ENCODE measurements at regions not wholly inside any gene's neighbourhood (a gene's known extent, or its start where the extent isn't known, plus 50 kb on each side); places are given as distances from the start of the nearest gene placed in this dataset.

DNA sequence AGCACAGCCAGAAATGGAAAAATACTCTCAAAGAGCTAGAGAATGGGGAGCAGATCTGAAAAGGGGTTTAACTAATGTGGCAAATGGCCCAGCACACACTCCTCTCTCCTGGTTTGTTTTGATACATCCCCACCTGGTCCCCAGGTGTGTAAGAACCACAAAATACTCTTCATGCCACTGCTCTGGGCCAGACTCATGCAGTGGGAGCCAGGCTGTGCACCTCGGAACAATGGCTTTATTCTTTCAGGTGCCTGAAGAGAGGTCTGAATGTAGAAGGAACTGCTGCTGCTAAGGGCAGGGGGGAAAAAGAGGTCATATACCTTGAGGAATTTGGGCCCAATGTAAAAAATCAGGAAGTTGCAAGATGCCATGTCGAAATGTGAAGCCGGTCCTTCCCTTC, 123.9 kb upstream of the ADAMTSL1 start:
- no peak overlapping the region for H3K4me3 ChIP-seq (replicated peaks; ENCODE audit: low read depth, low read length)
- TF ChIP-seq, protein P1, sequence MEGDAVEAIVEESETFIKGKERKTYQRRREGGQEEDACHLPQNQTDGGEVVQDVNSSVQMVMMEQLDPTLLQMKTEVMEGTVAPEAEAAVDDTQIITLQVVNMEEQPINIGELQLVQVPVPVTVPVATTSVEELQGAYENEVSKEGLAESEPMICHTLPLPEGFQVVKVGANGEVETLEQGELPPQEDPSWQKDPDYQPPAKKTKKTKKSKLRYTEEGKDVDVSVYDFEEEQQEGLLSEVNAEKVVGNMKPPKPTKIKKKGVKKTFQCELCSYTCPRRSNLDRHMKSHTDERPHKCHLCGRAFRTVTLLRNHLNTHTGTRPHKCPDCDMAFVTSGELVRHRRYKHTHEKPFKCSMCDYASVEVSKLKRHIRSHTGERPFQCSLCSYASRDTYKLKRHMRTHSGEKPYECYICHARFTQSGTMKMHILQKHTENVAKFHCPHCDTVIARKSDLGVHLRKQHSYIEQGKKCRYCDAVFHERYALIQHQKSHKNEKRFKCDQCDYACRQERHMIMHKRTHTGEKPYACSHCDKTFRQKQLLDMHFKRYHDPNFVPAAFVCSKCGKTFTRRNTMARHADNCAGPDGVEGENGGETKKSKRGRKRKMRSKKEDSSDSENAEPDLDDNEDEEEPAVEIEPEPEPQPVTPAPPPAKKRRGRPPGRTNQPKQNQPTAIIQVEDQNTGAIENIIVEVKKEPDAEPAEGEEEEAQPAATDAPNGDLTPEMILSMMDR (IDR thresholded peaks at IDR 0.05; ENCODE audit: low read depth, low read length, missing control alignments) = no peak
- DNase-seq (ENCODE audit: extremely low read depth, low read depth) = no peak

DNA sequence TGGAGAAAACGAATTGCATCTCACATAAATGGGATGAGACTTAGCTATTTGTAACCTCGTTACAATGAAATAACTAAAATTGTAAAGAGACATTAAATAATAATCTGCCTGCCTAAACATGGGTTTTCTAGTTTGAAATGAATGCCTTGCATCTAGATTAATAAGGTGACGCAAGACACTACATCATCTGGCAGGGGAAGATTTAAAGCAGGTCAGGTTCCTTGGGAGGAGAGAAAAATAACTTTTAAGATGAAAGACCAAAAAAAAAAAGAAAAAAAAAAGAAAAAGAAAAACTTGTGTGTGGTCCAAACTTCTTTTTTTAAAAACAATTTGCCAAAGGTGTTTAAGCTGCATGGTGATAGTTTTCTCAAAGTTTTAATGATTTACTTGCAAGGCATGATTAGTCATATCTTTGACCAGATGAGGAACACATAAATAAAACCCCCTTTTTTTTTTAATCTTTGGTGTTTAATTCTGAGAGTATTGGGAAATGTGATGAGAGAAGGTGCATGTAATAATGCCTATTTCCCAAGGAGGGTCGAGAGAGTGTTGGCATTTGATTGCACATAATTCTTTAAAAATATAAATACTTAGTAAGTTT, 122.9 kb upstream of the ADAMTSL1 start:
- H3K4me3 ChIP-seq (replicated peaks; ENCODE audit: low read depth, low read length) = no peak overlapping the region
- TF ChIP-seq, protein P1 (IDR thresholded peaks at IDR 0.05; ENCODE audit: low read depth, low read length, missing control alignments) = no peak
- no peak for DNase-seq (ENCODE audit: extremely low read depth, low read depth)

DNA sequence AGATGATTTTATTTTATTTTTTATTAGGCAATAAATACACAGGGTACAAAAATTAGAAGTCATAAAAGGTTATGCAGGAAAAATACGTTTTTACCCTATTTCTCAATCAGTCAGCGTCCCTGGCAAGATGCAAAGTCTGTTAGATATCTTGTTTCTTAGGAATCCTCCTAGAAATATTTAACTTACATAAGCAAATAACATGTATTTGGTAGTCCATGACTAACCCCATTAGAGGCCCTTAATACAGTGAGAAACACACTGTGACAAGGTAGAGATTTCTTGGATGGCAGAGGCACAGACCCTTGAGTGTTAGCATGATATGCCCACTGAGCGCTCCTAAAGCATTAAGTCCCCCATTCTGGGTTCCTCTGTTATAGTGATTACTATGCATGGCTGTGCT, 121.2 kb upstream of the ADAMTSL1 start:
- no peak for DNase-seq (ENCODE audit: extremely low read depth, low read depth)
- TF ChIP-seq, protein P1 (IDR thresholded peaks at IDR 0.05; ENCODE audit: low read depth, low read length, missing control alignments) = no peak
- no peak overlapping the region for H3K4me3 ChIP-seq (replicated peaks; ENCODE audit: low read depth, low read length)

DNA sequence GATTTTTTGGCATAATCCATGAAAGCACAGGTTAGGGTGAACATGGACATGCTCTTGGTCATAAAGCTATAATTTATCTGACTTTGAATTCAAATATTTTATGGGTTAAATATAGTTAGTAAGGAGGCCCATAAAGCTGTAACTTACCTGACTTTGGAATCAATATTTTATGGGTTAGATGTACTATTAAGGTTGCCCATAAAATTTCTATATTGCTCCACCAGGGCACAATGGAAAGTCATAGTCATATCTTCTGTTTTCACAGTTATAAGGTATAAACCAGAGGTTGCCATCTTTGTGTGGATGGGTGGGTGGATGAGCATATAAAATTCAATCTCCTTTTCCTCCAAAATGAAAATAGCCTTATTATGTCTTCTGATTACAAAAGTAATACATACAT, 120.5 kb upstream of the ADAMTSL1 start:
- H3K4me3 ChIP-seq (replicated peaks; ENCODE audit: low read depth, low read length) = no peak overlapping the region
- DNase-seq (ENCODE audit: extremely low read depth, low read depth) = no peak
- TF ChIP-seq, protein P1 (IDR thresholded peaks at IDR 0.05; ENCODE audit: low read depth, low read length, missing control alignments) = no peak

DNA sequence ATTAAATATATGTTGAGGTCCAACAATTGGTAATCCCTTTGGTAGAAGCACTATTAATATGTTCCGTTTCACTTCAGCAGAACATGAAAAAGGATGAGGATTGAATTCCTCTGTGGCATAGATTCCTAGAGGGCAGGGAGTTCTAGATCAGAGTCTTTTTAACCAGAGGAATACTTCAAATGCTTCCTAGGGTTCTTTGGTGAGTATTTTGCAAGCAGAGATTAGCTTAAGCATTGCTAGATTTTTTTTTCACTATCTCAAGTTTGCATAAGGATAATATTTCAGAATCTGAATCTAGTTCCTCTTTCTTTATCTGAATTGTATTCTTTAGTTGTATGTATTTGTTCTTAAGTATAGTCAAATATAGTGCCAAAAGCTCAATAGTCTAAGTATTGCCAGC, 116.6 kb upstream of the ADAMTSL1 start:
- no peak overlapping the region for H3K4me3 ChIP-seq (replicated peaks; ENCODE audit: low read depth, low read length)
- TF ChIP-seq, protein P1 (IDR thresholded peaks at IDR 0.05; ENCODE audit: low read depth, low read length, missing control alignments) = no peak
- no peak for DNase-seq (ENCODE audit: extremely low read depth, low read depth)

DNA sequence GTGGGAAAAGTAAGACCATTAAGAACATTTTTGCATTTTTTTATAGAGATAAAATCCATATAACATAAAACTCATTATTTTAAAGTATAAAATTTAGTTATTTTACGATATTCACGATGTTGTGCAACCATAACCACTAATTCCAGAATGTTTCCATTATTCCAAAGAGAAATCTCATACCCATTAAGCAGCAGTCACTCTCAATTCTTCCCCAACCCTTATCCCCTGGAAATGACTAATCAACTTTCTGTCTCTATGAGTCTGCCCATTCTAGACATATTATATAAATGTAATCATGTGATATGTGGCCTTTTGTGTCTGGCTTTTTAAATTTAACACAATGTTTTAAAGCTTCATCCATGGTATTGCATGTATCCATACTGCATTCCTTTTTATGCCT, 115.6 kb upstream of the ADAMTSL1 start:
- H3K4me3 ChIP-seq (replicated peaks; ENCODE audit: low read depth, low read length) = no peak overlapping the region
- TF ChIP-seq, protein P1 (IDR thresholded peaks at IDR 0.05; ENCODE audit: low read depth, low read length, missing control alignments) = no peak
- no peak for DNase-seq (ENCODE audit: extremely low read depth, low read depth)

DNA sequence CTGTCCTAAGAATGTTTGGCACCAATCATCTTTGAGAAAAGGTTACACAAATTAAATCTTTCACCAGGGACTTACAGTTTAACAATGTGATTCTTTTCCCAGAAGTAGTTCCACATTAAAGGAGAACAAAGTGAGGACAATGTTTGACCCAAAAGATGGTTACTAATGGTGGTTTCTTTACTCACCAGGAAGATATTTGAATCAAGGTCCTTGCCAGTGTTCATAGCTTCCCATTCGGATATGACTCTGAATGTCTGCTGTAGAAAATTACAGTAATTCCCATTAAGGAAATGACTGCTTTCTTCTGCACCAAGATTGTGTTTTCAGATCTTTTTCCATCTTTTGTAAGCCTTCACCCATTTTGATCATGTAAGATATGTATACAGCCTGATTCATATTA, 114.6 kb upstream of the ADAMTSL1 start:
- DNase-seq (ENCODE audit: extremely low read depth, low read depth) = no peak
- TF ChIP-seq, protein P1 (IDR thresholded peaks at IDR 0.05; ENCODE audit: low read depth, low read length, missing control alignments) = no peak
- H3K4me3 ChIP-seq (replicated peaks; ENCODE audit: low read depth, low read length) = no peak overlapping the region

All from HFF-Myc (cell line).